ENCODE measurements at regions not wholly inside any gene's neighbourhood (a gene's known extent, or its start where the extent isn't known, plus 50 kb on each side); places are given as distances from the start of the nearest gene placed in this dataset.

DNA sequence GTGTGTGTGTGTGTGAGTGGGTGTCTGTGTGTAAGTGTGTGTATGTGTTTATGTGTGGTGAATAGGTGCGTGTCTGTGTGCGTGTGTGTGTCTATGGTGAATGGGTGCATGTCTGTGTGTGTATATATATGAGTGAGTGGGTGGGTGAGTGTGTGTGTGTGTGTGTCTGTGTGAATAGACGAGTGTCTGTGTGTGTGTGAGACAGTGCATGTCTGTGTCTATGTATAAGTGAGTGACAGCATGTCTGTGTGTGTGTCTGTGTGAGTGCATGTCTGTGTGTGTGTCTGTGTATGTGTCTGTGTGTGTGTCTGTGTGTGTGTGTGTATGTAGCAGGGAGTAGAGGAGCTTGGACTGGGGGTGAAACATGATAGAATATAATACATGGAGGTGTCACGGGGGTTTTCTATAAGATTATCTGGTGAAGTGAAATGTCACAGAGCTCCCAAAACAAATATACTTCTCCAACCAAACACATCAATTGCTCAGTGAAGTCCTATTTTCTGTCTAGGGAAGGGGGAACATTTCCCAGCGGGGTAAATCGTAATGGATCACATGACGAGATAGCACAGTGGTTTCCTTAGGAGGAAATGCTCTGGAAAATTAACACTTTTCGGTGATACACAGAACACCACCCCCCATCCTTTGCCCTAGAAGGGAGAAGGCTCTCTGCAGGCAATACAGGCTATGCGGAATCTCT lies 723.3 kb upstream of the CELF2 start:
- H3K4me1 ChIP-seq (ENCODE audit: low read depth), result no peaks in the 10 kb centered on the region
- no peaks in the 10 kb centered on the region for H3K36me3 ChIP-seq (ENCODE audit: low read depth)
- intact Hi-C loops (cut with DNase I, micrococcal nuclease), result no loop called here

GRCh38 chr10:10294881-10295529 lies 722.7 kb upstream of the CELF2 start:
- ATAC-seq, result no peak
- Histone ChIP-seq H3K36me3 (ENCODE audit: low read depth) (no peaks in the 10 kb centered on the region), H3K9me3 (peaks cover 4% of the 10 kb centered on the region), H3K4me1 (ENCODE audit: low read depth) (no peaks in the 10 kb centered on the region), H3K4me3 (no peak overlapping the region)
- DNase-seq, result peak in 1 of 3 donors; percentile 23
- intact Hi-C loops (cut with DNase I, micrococcal nuclease), result no loop called here
- TF ChIP-seq, protein P1, sequence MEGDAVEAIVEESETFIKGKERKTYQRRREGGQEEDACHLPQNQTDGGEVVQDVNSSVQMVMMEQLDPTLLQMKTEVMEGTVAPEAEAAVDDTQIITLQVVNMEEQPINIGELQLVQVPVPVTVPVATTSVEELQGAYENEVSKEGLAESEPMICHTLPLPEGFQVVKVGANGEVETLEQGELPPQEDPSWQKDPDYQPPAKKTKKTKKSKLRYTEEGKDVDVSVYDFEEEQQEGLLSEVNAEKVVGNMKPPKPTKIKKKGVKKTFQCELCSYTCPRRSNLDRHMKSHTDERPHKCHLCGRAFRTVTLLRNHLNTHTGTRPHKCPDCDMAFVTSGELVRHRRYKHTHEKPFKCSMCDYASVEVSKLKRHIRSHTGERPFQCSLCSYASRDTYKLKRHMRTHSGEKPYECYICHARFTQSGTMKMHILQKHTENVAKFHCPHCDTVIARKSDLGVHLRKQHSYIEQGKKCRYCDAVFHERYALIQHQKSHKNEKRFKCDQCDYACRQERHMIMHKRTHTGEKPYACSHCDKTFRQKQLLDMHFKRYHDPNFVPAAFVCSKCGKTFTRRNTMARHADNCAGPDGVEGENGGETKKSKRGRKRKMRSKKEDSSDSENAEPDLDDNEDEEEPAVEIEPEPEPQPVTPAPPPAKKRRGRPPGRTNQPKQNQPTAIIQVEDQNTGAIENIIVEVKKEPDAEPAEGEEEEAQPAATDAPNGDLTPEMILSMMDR (IDR thresholded peaks at IDR 0.05), result no peak

More for the DNA sequence above, 723.3 kb upstream of the CELF2 start:
- no peak for DNase-seq
- Histone ChIP-seq H3K4me3 (no peak overlapping the region), H3K9me3 (peaks cover 4% of the 10 kb centered on the region)
- ATAC-seq, result no peak
- TF ChIP-seq, protein P1 (IDR thresholded peaks at IDR 0.05), result no peak

DNA sequence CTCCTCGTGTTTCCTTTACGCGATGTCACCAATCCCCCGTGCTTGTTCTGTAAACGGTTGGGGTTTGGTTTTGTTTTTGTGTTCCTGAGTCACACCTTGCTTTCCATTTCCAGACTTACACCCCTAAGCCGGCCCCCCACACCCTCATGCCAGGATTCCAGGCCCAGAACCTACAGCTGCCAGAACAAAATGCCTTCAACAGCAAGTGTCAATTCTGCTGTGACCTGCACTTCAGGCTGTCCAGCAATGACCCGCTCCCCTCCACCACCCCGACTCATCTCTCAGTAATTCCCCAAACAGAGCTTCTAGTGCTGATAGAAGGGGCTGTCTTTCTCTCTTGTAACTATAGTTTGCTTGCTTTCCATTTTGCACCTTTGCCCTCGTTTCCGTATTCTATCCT lies 722.1 kb upstream of the CELF2 start:
- Histone ChIP-seq H3K36me3 (ENCODE audit: low read depth) (no peaks in the 10 kb centered on the region), H3K4me1 (ENCODE audit: low read depth) (no peaks in the 10 kb centered on the region), H3K9me3 (peaks cover 4% of the 10 kb centered on the region), H3K4me3 (no peak overlapping the region)
- intact Hi-C loops (cut with DNase I, micrococcal nuclease), result no loop called here
- no peak for DNase-seq
- ATAC-seq, result no peak
- TF ChIP-seq, protein P1 (IDR thresholded peaks at IDR 0.05), result no peak

DNA sequence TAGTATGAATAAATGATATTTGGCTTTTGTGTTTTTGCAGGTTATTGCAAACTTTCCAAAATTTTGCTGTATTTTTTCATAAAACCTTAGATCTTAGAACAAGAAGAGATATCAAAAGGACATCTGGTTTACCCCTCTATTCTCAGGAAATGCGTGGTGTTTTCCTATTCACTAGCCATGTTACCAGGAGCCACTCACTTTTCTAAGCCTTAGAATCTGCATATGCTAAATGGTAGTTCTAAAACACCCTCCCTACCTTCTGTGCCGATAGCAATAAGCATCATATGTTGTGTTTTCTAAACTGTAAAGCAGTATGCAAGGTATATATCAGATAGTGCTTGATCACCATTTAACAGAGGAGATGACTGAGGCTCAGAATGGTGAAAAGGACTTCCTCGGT lies 715.0 kb upstream of the CELF2 start:
- no peaks in the 10 kb centered on the region for H3K9me3 ChIP-seq
- ATAC-seq (no peak), DNase-seq (no peak)
- H3K36me3 ChIP-seq (ENCODE audit: low read depth), result no peaks in the 10 kb centered on the region
- TF ChIP-seq, protein P1 (IDR thresholded peaks at IDR 0.05), result no peak
- H3K4me1 ChIP-seq (ENCODE audit: low read depth), result no peaks in the 10 kb centered on the region
- intact Hi-C loops (cut with DNase I, micrococcal nuclease), result no loop called here
- H3K4me3 ChIP-seq, result no peak overlapping the region

DNA sequence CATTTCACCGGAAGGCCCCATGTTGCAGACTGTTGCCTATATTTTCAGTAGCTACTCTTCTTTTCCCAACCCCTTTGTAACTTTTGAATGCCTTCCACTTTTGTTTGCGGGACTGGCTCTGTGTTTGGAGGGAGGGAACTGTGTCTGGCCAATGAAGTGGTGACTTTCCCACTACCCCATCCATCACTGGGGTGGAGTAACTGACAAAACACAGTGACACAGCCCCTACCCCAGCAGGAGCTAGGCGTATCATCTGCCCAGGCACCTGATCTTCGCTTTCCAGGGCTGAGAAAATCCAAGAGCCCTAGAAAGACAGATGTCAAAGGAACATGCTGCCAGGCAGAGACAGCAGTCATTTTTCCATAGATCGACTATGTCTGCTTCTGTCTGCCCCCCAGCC lies 710.6 kb upstream of the CELF2 start:
- no peaks in the 10 kb centered on the region for H3K9me3 ChIP-seq
- H3K4me3 ChIP-seq, result no peak overlapping the region
- TF ChIP-seq, protein P1 (IDR thresholded peaks at IDR 0.05), result no peak
- H3K36me3 ChIP-seq (ENCODE audit: low read depth), result no peaks in the 10 kb centered on the region
- ATAC-seq, result no peak
- no peaks in the 10 kb centered on the region for H3K4me1 ChIP-seq (ENCODE audit: low read depth)
- no peak for DNase-seq
- intact Hi-C loops (cut with DNase I, micrococcal nuclease), result no loop called here

Measured in mucosa of descending colon (tissue), 3 donors.